ENCODE measurements at regions not wholly inside any gene's neighbourhood (a gene's known extent, or its start where the extent isn't known, plus 50 kb on each side); places are given as distances from the start of the nearest gene placed in this dataset.

GRCh38 chr13:78827471-78827870 is 168.5 kb upstream of the OBI1 start:
- no peak overlapping the region for H2BK12ac ChIP-seq (ENCODE audit: low read depth, low read length)
- H3K4me2 ChIP-seq (ENCODE audit: insufficient read depth in 1 of 2, low read depth in 2 of 2, low read length in 2 of 2): no peak overlapping the region
- TF ChIP-seq CBX5 (IDR thresholded peaks at IDR 0.05; ENCODE audit: low read depth, low read length) (no peak), TEAD4 (IDR thresholded peaks at IDR 0.05; ENCODE audit: low read depth, low read length) (0 out of 2 replicates have a peak, but pooled peaks have one; percentile 26), TBP (IDR thresholded peaks at IDR 0.05; ENCODE audit: low read depth, low read length) (no peak), KDM5A (IDR thresholded peaks at IDR 0.05; ENCODE audit: low read length) (no peak), CEBPB (IDR thresholded peaks at IDR 0.05; ENCODE audit: low read depth, low read length) (no peak), RXRA (IDR thresholded peaks at IDR 0.05; ENCODE audit: insufficient read depth, low read depth, low read length) (no peak), USF2 (IDR thresholded peaks at IDR 0.05; ENCODE audit: low read length) (peak; percentile 79), NANOG (IDR thresholded peaks at IDR 0.05; ENCODE audit: insufficient read depth, low read depth, low read length, poor library complexity, severe bottlenecking) (no peak), YY1 (IDR thresholded peaks at IDR 0.05; ENCODE audit: low read depth, low read length) (no peak), SIX5 (IDR thresholded peaks at IDR 0.05; ENCODE audit: low read depth, low read length) (no peak), POU5F1 (IDR thresholded peaks at IDR 0.05; ENCODE audit: low read depth, low read length) (no peak), MAX (IDR thresholded peaks at IDR 0.05) (no peak), EZH2 (IDR thresholded peaks at IDR 0.05; ENCODE audit: low read depth, low read length, severe bottlenecking) (no peak), RAD21 (IDR thresholded peaks at IDR 0.05 in 1 of 2, conservative IDR thresholded peaks at IDR 0.05 in 1 of 2; ENCODE audit: low read depth in 2 of 2, low read length in 2 of 2) (no peak)

More at GRCh38 chr13:78827471-78827870, 168.5 kb upstream of the OBI1 start:
- H2BK5ac ChIP-seq (ENCODE audit: low read depth, low read length): no peak overlapping the region
- H3K27me3 ChIP-seq (replicated peaks in 1 of 4; ENCODE audit: control insufficient read depth in 3 of 4, extremely low read depth in 1 of 4, insufficient read depth in 3 of 4, low read length in 3 of 4): no peaks in the 10 kb centered on the region
- no peaks in the 10 kb centered on the region for H3K79me2 ChIP-seq (ENCODE audit: control insufficient read depth in 1 of 2, insufficient read depth in 2 of 2, low read length in 2 of 2)
- H3K56ac ChIP-seq (replicated peaks; ENCODE audit: insufficient read length, low read depth, low read length): no peak overlapping the region
- no peaks in the 10 kb centered on the region for H3K79me1 ChIP-seq (ENCODE audit: low read depth, low read length)
- no peak overlapping the region for H4K91ac ChIP-seq (replicated peaks; ENCODE audit: insufficient read length, low read length)
- H3K14ac ChIP-seq (ENCODE audit: insufficient read length): no peak overlapping the region
- H2BK15ac ChIP-seq (ENCODE audit: low read length): no peak overlapping the region
- H3K27ac ChIP-seq (ENCODE audit: low read depth, low read length): no peak overlapping the region
- H3K23me2 ChIP-seq (ENCODE audit: low read depth, low read length): no peaks in the 10 kb centered on the region
- no peaks in the 10 kb centered on the region for H3K4me1 ChIP-seq (replicated peaks in 1 of 4; ENCODE audit: control insufficient read depth in 3 of 4, insufficient read depth in 4 of 4, low read length in 3 of 4)
- H2BK20ac ChIP-seq (ENCODE audit: low read length): no peak overlapping the region
- FAIRE-seq: no peak
- no peak overlapping the region for H2AK5ac ChIP-seq (ENCODE audit: low read depth, low read length)
- 79% methylated on average over 3 of the region's 3 CpGs; no CpG with 5 or more reads in 1 of the 2 experiments for WGBS, 2 experiments (ENCODE audit: extremely low coverage in 1 of 2, insufficient coverage in 1 of 2, insufficient read length in 1 of 2, insufficient replicate concordance in 2 of 2, low coverage in 1 of 2, low lambda C conversion rate in 2 of 2, missing lambda C conversion rate in 1 of 2)
- H4K8ac ChIP-seq (ENCODE audit: extremely low read depth, insufficient read depth, low read length): no peak overlapping the region
- no peak overlapping the region for H2BK120ac ChIP-seq (replicated peaks; ENCODE audit: low read depth, low read length)
- H3K4ac ChIP-seq (replicated peaks; ENCODE audit: insufficient read length, low read depth, low read length): no peak overlapping the region
- H4K20me1 ChIP-seq (replicated peaks in 1 of 2; ENCODE audit: control insufficient read depth in 1 of 2, insufficient read depth in 2 of 2, low read length in 2 of 2): no peaks in the 10 kb centered on the region
- no peak for DNase-seq (ENCODE audit: low read depth in 1 of 2, low spot score in 2 of 2)
- no peak overlapping the region for H3K18ac ChIP-seq (ENCODE audit: extremely low read depth, low read length)
- no peak overlapping the region for H3K23ac ChIP-seq (ENCODE audit: insufficient read length)
- POLR2A ChIA-PET (ENCODE audit: partially characterized antibody): no interaction called here
- H3K4me3 ChIP-seq (ENCODE audit: extremely low read depth in 1 of 4, insufficient read depth in 2 of 4, low read depth in 3 of 4, low read length in 4 of 4): no peak overlapping the region
- H3K36me3 ChIP-seq (ENCODE audit: control insufficient read depth in 2 of 4, insufficient read depth in 4 of 4, low read length in 3 of 4): no peaks in the 10 kb centered on the region
- H3K9me3 ChIP-seq (ENCODE audit: insufficient read depth in 2 of 2, low read depth in 1 of 2, low read length in 1 of 2): no peaks in the 10 kb centered on the region
- H2AFZ ChIP-seq (ENCODE audit: low read length): 0 out of 2 replicates have a peak overlapping the region, but pooled peaks have one; percentile 28
- H3K9ac ChIP-seq (replicated peaks in 1 of 4; ENCODE audit: extremely low read depth in 1 of 4, low read depth in 3 of 4, low read length in 3 of 4): no peak overlapping the region
- CTCF ChIA-PET (ENCODE audit: partially characterized antibody): interaction anchor here (1.5 kb wide), 1 partner anchor 10 kb away, joined by 6 read pairs; no protein-coding TSS in a partner anchor
- H4K5ac ChIP-seq (ENCODE audit: insufficient read length, low read depth, low read length): no peak overlapping the region

All from H1 (cell line).